SK-N-MC (cell line): ENCODE measurements at regions not wholly inside any gene's neighbourhood (a gene's known extent, or its start where the extent isn't known, plus 50 kb on each side); places are given as distances from the start of the nearest gene placed in this dataset.

Experiments
- EZH2 ChIP-seq: fragments of 200-600 bp; sonication (generic); IDR thresholded peaks from one replicate; pipeline ENCODE4 v1.6.1; 2017; ENCODE audit warnings: antibody characterized with exemption
- FOXP2 ChIP-seq: optimal IDR thresholded peaks from 2 replicates; pipeline ENCODE3; 2011; ENCODE audit warnings: mild to moderate bottlenecking, moderate library complexity; ENCODE audit not compliant: insufficient read depth; ENCODE audit errors: extremely low read length, control extremely low read depth
- POLR2AphosphoS5 ChIP-seq: IDR thresholded peaks from 2 replicates; pipeline ENCODE4 v1.6.1; 2012; ENCODE audit warnings: mild to moderate bottlenecking, low read depth, low read length, borderline replicate concordance

- TF ChIP-seq POLR2AphosphoS5 (no peak), EZH2 (no peak), FOXP2 (no peak)
These were observed 212.6 kb upstream of the PCSK2 start for GRCh38 chr20:17014217-17014616.
